NCI-H82 (cell line): ENCODE measurements at regions not wholly inside any gene's neighbourhood (a gene's known extent, or its start where the extent isn't known, plus 50 kb on each side); places are given as distances from the start of the nearest gene placed in this dataset.
A peak's percentile ranks its signal among the peaks of the same experiment; 100 is the strongest.

Experiments
- DNase-seq: peaks from one replicate; lab custom pipeline; 2025; lab: John Stamatoyannopoulos, UW

DNA sequence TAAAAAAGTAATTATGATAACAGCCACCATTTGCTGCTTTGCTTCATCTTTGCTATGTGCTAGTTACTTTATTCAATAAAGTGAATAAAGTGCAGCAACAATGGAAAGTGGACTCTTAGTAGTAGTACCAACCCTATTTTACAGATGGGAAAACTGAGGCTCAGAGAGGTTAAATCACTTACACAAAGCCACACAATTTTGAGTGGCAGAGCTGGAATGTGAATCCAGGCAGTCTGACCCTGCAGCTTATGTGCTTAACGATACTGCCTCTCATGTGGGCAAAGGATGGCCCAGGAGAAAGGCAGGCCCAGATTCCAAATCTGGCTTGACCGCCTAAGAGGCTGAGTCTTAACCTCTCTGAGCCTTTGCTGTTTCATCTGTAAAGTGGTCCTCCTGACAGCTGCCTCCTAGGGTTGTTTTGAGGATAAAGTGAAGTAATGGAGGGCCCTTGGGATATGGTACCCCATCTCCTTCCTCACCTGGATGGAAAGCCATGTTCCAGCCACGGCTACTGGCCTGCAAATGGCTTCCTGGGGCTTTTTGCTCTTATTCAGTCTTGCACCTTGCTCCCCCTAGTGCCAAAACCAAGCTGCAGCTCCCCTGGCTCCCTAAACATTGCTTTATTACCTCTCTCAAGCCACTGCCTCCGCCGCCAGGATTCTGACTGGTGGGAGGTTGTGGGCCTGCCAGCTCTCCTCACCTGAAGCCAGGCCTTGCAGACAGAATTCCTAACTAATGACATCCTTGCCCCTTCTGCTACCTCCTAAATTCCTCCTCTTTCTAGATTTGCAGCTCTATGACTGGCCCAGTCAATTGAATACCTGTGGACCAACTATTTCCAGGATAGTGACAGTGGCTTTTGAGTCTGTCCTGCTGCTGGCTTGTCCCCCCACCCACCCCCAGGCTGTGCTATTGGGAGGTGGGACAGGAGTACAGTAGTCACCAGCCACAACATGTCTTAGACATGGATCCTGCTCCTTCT lies 283.3 kb upstream of the PWP1 start:
- DNase-seq = peak; percentile 88

DNA sequence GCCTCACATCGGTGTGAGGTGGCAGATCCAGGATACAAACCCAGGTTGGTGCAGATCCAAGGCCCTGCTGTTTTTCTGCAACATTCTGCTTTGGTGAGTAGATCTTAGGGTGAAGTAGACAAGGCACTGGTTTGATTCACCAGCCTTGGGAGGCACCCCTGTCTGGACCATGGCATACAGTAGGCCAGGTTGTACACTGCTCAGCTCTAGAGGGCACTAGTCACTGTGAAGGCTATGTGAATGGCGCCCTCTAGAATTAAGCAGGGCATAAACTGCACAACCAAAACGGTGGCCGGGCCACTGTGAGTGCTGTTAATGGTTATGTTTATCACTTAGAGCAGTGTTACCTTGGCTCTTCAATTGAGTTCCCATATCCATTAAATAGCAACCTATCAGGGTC lies 280.6 kb upstream of the PWP1 start:
- peak; percentile 83 for DNase-seq

DNA sequence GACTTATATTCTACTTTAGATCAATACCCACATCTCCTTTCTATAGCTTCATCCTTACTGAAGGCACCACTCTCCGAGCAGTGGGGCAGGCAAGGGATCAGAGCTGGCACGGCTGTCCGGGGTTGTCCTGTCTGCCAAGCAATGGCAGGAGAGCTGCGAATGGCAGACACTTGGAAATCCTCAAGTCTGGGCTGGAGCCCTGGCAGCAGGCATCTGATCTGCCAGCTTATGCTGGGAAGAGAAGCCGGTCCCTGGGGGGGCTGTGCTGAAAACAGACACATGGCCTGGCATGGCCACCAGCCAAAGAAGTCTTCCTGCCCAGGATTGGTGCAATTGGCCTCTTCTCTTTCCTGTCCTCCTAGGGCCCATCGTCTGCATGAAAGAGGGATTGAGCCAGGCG lies 280.2 kb upstream of the PWP1 start:
- no peak for DNase-seq

DNA sequence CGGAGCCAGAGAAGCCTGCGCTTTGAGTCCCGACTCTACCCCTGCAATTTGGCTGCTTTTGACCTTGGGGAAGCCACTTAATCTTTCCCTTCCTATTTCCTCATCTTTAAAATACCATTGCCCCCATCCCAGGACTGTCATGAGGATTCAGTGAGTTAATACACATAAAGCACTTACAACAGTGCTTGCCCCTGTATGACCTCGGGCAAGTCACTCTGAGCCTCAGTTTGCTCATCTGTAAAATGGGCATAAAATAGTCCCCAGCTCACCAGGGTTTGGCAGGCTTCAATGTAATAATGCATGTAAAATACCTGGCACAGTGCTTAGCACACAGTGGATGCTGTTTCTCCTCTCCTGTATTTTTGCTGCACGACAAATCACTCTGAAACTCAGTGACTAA lies 278.7 kb upstream of the PWP1 start:
- no peak for DNase-seq

DNA sequence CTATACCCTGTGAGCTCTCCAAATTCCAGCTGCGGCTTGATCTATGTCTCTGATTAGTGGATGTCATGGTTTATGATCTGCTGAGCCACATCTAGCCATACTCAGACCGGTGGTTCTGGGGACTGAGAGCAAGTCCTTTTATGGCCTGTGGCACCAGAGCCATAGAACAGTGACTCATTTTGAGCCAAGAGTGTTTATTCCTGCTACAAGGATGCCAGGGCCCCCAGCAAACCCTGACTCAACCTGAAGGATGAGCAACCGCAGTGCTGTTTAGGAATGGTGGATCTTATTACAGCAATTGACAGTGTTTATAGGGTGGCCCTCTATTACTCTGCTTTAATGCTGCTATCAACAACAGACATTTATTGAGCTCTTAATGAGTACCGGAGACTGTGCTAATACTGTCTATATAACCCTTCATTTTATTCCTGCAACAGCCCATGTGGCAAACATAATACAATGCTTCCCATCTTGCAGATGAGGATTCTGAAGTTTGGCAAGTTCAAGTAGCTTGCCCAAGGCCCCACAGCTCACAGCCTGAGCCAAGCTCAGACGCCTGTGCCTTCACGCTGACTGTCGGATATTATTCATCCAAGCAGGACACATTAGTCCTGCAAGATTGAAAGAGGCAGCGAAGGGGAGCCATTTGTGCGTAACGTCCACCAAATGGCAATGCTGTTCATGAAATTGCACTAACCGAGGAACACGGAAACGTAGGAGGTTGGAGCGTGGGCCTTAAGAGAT lies 273.6 kb upstream of the PWP1 start:
- DNase-seq = no peak

DNA sequence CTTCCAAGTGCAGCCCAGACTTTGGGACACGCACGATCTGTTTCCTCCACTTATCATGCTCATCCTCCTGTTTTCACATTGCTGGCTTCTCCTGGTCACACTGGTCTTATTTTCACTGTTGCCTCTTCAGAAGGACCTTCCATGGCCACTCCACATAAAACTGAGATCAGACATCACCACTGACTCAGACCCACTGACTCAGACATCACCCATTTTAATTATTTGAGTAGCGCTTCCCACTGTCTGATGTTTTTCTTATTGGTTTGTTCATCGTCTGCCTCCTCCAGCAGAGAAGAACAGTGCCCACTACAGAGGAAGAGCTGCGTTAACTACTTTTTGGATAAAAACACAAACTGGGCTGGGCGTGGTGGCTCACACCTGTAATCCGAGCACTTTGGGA lies 270.5 kb upstream of the PWP1 start:
- DNase-seq = no peak

DNA sequence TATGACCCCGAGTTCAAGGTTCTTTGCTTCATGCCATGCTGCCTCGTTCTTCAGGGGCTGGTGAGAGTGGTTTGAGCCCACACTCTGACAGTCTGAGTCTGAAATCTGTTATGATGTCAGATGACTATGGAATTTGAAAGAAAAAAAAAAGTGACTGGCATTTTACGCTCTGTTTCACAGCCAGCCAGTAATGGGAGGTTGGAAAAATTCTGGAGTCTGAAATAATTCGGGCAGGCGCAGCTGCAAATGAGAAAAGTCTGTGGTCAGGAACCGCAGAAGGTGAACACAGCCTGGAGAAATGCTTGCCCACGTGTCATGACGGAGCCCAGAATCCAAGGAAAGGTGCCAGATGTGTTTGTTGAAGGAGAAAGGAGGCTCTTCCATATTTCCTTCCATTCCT lies 269.8 kb upstream of the PWP1 start:
- no peak for DNase-seq

DNA sequence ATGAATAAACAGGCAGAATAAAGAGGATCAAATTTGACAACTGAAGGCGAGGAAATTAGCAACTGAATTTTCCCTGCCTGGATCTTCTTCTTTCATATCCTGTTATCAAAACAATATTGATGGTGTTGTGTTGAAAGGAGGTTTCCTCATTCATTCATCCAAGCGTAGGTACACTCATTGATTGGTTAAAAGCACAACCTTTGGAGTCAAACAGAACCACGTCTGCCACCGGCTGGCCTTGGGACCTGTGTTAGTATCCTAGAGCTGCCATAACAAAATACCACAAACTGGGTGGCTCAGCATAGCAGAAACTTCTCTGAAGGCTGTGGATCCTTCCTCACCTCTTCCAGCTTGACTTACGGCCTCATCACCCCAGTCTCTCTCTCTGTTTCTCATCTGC lies 268.6 kb upstream of the PWP1 start:
- no peak for DNase-seq

DNA sequence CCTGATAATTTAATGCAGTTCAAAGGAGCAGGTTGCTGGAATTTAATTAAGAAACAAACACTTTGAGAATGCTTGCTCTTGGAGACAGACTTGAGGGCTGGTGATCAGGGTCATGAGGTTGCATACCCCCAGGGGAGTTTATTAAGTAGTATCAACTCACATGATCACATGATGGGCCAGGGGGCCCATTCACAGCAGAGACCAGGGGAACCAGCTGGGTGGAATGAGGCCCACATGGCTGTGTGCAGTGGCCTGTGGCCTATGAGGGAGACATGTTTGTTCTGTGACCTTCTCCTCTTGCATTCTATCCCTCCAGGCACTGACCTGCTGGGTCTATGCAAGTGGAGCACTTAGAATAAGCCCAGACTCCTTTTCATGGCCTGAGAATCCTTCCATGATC lies 266.6 kb upstream of the PWP1 start:
- DNase-seq = peak; percentile 93

DNA sequence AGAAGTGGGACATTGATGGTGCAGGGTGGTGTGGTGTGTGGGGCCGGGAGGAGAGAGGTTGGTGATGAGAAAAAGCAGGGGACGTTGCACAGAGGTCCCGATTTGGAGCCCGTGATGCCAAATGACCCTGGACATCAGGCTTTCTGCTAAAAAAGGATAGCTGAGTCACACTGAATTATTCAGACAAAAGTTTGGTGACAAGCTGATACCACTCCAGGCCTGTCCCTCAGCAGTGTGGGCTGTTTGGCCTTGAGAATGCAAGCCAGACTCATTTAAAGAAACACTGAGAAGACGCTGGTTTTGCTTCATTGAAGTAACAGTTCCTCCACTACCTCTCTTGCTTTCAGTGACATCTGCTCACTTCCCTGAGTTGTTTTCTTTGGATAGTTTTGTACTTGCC lies 262.1 kb upstream of the PWP1 start:
- no peak for DNase-seq

DNA sequence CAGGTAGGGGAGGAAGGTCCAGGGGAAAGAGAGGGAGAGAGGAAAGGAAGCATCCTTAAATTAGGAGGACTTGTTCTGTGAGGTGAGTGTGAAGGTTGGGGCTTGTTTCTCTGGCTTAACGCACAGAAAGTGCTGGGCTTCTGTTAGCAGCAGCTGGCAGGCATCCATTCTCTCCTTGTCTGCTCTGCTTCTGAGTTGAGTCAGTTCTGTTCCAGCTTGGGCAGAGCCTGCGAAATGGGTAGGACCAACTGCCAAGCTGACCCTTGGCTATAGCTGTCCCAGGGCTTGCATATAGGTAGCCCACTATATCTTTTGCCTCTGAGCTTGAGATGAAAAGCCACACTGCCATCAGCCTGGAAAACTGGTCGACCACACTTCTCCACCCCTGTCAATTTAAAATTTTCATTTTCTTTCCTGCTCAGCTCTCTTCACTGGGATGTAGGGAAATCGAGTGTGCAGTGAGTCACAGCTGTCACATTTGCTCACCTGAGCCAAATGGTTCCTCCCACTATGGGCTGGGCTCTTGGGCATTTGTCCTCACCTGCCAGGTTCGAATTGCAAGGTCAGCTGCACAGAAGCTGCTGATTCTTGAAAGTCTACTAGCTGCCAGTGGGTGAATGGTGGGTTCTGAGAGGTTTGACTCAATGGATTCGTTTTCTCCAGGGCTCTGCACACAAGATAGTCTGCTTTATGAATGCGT lies 256.4 kb upstream of the PWP1 start:
- no peak for DNase-seq

DNA sequence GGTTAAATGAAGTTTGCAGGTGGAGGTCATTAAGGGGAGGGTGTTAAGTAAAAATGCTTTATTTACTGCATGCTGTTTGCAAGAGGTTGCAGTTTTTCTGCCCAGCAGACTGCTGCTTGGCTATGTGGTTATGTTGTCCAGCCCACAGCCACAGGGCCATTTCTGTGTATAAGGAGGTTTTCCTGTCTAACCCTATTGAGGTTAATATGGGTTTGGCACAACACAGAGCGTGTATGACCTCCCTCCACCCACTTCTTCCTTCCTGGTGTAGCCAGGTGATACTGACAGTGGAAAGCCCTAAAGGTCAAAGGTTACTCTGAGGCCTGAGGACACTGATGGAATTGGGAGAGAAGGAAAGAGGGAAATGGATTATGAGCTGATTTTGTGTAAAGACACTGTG lies 253.7 kb upstream of the PWP1 start:
- DNase-seq = no peak

DNA sequence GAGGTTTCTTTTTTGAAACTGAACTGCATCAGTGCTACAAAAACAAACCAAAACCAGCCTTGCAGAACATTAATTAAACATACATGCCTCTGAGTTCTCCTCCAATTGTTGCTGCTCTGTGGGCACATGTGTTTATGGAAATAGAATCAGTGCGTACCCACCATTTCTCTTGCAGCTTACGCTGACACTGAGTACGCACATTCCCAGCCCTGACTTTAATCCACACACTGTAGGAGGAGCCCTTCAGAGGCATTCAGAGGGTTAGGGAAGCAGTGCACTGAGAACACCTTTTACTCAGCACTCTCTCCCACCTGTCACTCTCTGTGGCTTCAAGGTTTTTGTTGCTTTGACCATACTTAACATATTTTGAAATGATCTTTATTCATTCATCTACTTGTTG lies 250.5 kb upstream of the PWP1 start:
- peak; percentile 47 for DNase-seq

DNA sequence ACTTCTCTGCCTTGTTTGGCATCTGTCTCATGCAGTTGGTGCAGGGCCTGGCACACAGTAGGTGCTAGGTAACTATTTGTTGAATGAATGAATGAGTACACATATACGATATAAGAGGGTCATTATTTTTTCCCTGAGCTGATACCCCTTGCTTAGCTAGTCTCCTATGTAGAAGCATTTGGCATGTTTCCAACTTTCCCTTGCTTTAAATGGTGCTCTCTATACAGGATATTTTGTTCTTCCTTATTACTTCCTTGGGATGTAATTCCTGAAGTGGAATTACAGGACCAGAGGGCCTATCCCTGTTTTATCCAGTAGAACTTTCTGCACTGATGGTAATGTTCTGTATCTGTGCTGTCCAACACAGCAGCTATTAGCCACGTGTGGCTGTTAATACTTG lies 250.1 kb upstream of the PWP1 start:
- peak; percentile 47 for DNase-seq

DNA sequence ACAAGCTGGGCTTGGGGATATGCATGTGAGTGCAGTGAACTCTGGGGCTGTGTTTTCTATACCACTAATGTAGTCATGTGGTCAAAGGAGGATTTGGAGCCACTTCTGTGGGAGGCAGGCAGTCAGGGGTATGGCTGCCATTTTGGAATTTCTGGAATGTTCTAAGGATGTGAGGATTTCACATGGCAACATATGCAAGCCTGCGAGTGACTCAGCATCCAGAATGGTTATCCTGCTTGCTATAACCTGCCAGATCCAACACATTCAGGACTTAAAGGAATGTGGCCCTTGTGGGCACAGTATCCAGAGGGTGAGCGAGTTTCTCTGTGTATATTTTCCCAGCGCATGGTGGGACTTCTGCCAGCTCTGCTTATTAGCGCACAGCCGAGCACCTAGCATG lies 249.2 kb upstream of the PWP1 start:
- DNase-seq = peak; percentile 44

DNA sequence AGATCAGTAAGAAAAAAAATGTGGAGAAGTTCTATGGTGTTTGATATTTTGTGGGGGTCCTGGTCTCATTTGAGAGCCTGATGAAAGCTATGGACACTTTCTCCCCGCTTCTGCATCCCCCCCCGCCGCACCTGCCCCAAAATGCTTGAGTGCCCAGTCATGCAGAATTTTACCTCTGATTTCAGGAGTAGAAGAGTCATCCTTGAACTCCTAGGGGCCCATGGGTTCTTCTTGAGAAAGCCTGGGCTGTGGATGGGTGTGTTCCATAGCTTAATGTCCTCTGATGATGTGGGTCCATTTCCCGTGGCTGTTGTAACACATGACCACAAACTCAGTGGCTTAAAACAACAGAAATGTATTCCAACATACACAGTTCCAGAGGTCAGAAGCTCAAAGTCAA lies 248.8 kb upstream of the PWP1 start:
- no peak for DNase-seq

DNA sequence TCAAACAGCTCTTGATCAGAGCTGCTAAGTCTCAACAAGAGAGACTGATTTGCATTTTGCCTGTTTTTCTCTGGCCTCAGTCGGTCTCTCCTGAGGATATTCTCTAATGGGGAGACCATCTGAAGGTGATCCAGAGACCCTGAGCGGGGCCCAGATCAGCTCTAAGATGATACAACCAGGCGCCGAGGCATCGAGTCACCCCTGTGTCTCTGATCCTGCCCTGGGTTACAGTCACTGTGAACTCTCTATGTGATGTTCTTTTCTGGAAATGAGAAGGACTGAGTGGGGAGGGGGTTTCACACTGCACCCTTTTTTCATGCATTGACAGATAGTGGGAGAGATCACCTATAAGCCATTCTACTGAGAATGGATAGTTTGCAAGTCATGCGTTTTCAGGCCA lies 247.6 kb upstream of the PWP1 start:
- DNase-seq = no peak

DNA sequence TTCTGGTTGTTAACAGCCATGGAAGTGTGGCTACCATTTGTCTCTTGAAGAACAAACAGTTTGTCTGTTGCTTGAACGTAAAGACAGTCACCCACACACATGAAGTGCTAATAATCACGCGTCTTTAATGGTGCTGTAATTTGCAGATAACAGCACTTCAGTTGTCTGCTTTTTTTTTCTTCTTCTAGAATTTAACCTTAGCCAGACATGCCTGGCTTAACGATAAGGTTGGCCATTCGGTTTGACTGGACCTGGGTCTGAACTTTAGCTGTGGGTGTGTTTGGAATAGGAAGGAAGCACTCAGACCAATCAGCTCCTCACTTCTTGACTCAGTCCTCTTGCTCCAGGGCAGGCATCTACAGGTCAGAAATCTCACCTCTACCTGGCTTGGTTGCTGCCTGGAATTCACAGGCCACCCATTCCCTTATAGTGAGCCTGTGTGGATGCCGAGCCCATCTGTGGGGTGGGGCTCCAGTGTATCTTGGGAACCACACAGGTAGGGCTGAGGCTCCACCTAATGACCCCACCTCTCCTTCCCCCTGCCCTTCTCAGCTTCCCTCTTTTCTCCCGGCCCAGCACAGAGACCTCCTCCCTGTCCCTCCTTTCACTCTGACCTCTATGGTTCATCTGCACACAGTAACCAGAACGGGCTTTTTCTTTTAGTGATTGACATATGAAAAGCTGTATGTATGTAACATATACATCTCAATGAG lies 246.4 kb upstream of the PWP1 start:
- DNase-seq = no peak

DNA sequence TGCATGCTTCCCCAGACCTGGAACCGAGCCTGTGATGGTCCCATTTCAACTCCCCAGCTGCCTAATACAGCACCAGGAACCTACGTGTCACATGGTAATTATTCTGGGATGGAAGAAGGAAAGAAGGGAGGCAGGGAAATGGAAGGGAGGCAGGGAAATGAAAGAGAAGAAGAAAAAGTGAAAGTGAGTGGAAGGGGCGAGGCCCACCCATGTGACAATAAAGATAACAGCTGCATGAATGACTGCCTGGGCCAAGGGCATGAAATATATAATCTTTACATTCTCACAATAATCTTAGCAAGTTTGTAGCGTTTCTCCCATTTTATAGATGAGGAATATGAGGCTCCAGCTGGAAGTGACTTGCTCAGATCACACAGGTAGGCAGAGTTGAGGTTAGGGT lies 245.0 kb upstream of the PWP1 start:
- DNase-seq = no peak

DNA sequence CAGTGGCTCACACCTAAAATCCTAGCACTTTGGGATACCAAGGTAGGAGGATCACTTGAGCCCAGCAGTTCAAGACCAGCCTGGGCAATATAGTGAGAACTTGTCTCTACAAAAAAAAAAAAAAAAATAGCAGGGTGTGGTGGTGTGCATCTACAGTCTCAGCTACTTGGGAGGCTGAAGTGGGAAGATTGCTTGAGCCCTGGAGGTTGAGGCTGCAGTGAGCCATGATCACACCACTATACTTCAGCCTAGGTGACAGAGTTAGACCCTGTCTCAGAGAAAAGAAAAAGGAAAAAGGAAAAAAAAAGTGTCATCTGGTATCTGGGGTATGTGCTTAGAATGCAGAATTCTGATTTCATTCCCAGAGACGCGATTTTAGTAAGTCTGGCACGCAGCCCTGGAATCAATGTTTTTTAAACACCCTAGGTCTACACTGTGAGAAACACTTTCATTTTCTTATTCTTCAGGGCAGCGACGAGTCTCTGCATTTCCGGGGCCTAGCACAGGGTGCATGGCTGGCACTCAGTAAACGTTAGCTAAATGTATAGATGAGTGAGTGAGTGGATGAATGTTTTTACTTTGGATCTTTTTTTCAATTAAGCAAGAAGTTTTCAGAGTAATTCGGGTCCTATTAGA lies 243.8 kb upstream of the PWP1 start:
- no peak for DNase-seq

DNA sequence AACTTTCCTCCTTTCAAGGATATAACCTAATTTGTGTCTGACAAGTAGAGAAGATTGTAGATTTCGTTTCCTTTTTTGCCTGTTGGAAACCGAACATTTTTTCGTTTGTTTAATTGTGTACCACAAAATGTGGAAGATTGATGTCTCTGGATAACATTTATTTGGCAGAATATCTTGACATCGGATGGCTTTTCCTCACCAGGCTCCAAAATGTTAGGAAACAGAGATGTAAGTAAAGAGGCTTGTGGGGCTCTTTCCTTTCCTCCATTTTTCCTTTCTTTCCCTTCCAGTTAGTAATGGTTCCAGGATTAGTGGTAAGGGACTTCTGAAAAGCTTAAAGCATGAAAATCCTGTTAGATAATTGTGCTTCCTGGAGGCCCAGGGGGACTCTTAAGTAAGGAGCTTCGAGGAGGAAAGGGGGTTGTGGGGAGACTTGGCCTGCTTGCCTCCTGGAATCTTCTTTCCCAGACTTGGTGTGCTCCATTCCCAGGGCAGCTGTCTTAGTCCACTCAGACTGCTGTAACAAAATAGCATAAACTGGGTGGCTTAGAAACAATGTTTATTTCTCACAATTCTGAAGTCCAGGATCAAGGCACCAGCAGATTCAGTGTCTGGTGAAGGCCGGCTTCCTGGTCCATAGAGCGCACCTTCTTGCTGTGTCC lies 243.1 kb upstream of the PWP1 start:
- DNase-seq = peak; percentile 92
